Neuronal stem cell (in vitro differentiated cells): ENCODE measurements at regions not wholly inside any gene's neighbourhood (a gene's known extent, or its start where the extent isn't known, plus 50 kb on each side); places are given as distances from the start of the nearest gene placed in this dataset.
"Not testable (repeated sequence)": the region's sequence is repeated elsewhere in the genome, so short reads cannot be mapped to it uniquely, and the experiment has no call there.

Source experiments
- DNase-seq: peaks from one replicate; pipeline ENCODE4 v3.0.0-alpha.2; 2013; ENCODE audit warnings: low spot score
- H2AFZ ChIP-seq: one replicate; pipeline ENCODE4 v1.6.1; 2013; ENCODE audit warnings: mild to moderate bottlenecking, low read length, inconsistent platforms
- H2AK5ac ChIP-seq: 2 replicates; pipeline ENCODE4 v1.6.1; 2013; ENCODE audit warnings: low read depth, mild to moderate bottlenecking, inconsistent platforms, low read length, moderate library complexity, mixed read lengths
- H2BK120ac ChIP-seq: 2 replicates; pipeline ENCODE4 v1.6.1; 2013; ENCODE audit warnings: low read depth, mild to moderate bottlenecking, inconsistent platforms, low read length, moderate library complexity, mixed read lengths
- H2BK12ac ChIP-seq: one replicate; pipeline ENCODE4 v1.6.1; 2013; ENCODE audit warnings: low read length, inconsistent platforms
- H2BK15ac ChIP-seq: 2 replicates; pipeline ENCODE4 v1.6.1; 2013; ENCODE audit warnings: mild to moderate bottlenecking, low read length, inconsistent platforms, mixed read lengths
- H2BK5ac ChIP-seq: one replicate; pipeline ENCODE4 v1.6.1; 2013; ENCODE audit warnings: inconsistent platforms, mild to moderate bottlenecking, low read length, moderate library complexity
- H3K14ac ChIP-seq: one replicate; pipeline ENCODE4 v1.6.1; 2013; ENCODE audit warnings: low read length, inconsistent platforms
- H3K18ac ChIP-seq: 2 replicates; pipeline ENCODE4 v1.6.1; 2013; ENCODE audit warnings: low read length, inconsistent platforms
- H3K23ac ChIP-seq: 2 replicates; pipeline ENCODE4 v1.6.1; 2013; ENCODE audit warnings: low read depth, mild to moderate bottlenecking, mixed read lengths, low read length, inconsistent platforms; ENCODE audit not compliant: poor library complexity
- H3K27ac ChIP-seq: replicated peaks from 3 replicates; pipeline ENCODE4 v1.5.1; 2013; ENCODE audit warnings: low read length, inconsistent platforms
- H3K27me3 ChIP-seq, 3 experiments: 2 replicates each; pipeline ENCODE4 v1.6.1; 2013; ENCODE audit warnings: low read length in 3 of 3, mild to moderate bottlenecking in 2 of 3, inconsistent platforms in 1 of 3, low read depth in 1 of 3, mixed read lengths in 1 of 3, moderate library complexity in 1 of 3; ENCODE audit not compliant: control insufficient read depth in 3 of 3, insufficient read depth in 3 of 3
- H3K36me3 ChIP-seq, 2 donors: replicated peaks in 1 of 2; 2 replicates each; pipeline ENCODE4 v1.6.1; 2013; ENCODE audit warnings: low read length in 2 of 2; ENCODE audit not compliant: control insufficient read depth in 2 of 2, insufficient read depth in 2 of 2
- H3K4ac ChIP-seq: 2 replicates; pipeline ENCODE4 v1.6.1; 2013; ENCODE audit warnings: inconsistent platforms, mild to moderate bottlenecking, low read length, moderate library complexity
- H3K4me1 ChIP-seq, 2 donors: 1 replicate in 1 of 2; 2 replicates in 1 of 2; pipeline ENCODE4 v1.6.1; 2013; ENCODE audit warnings: low read length in 2 of 2, low read depth in 1 of 2; ENCODE audit not compliant: control insufficient read depth in 2 of 2, insufficient read depth in 1 of 2
- H3K4me2 ChIP-seq: one replicate; pipeline ENCODE4 v1.6.1; 2013; ENCODE audit warnings: mild to moderate bottlenecking, low read length, inconsistent platforms; ENCODE audit not compliant: insufficient read depth, poor library complexity, severe bottlenecking
- H3K4me3 ChIP-seq, 2 donors: 2 replicates each; pipeline ENCODE4 v1.5.1; 2013; ENCODE audit warnings: low read length in 2 of 2, mild to moderate bottlenecking in 2 of 2, inconsistent platforms in 1 of 2, moderate library complexity in 1 of 2
- H3K79me1 ChIP-seq: one replicate; pipeline ENCODE4 v1.6.1; 2013; ENCODE audit warnings: low read depth, mild to moderate bottlenecking, inconsistent platforms, low read length, moderate library complexity
- H3K9ac ChIP-seq: one replicate; pipeline ENCODE4 v1.6.1; 2013; ENCODE audit warnings: mild to moderate bottlenecking, low read depth, low read length, inconsistent platforms; ENCODE audit not compliant: poor library complexity
- H3K9me3 ChIP-seq, 2 donors: replicated peaks in 1 of 2; 2 replicates each; pipeline versions ENCODE3 to v1.6.1; 2013; ENCODE audit warnings: low read length in 2 of 2, mild to moderate bottlenecking in 2 of 2, inconsistent platforms in 1 of 2, low read depth in 1 of 2, mixed read lengths in 1 of 2, moderate library complexity in 1 of 2; ENCODE audit not compliant: control insufficient read depth in 2 of 2, insufficient read depth in 1 of 2
- H4K8ac ChIP-seq: one replicate; pipeline ENCODE4 v1.6.1; 2013; ENCODE audit warnings: low read depth, mild to moderate bottlenecking, inconsistent platforms, low read length, moderate library complexity
- H4K91ac ChIP-seq: one replicate; pipeline ENCODE4 v1.6.1; 2013; ENCODE audit warnings: low read length, low read depth, mild to moderate bottlenecking, inconsistent platforms; ENCODE audit not compliant: poor library complexity
- WGBS, 2 donors: extraction: QIAGEN DNeasy Blood & Tissue Kit; methylation state at CpG; one replicate each; pipeline ENCODE4 v1.1.7; 2013; ENCODE audit warnings: missing lambda C conversion rate in 2 of 2, mixed read lengths in 1 of 2; ENCODE audit not compliant: insufficient read length in 2 of 2, insufficient replicate concordance in 1 of 2; ENCODE audit errors: extremely low coverage in 2 of 2; 5-methylcytosine and 5-hydroxymethylcytosine counted together

DNA sequence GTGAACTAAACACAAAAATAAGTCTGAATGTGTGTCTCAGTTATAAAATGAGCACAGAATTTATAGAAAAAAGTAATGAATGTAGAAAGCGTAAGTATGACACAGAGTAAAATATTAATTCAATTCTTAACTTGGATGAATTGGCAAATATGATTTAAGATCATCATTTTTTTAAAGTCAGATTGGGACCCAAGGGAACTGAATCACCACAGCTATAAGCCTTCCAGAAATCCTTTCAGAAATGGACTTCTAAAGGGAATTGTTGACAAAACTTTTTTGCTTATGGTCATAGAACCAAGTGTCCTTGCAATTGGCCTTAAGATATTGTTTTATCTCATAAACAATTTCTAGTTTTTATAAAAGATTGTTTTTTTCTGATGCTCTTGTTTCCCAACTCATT, 495.1 kb upstream of the DAB2 start:
- no peak for DNase-seq
- WGBS, 2 donors, result 100% methylated on average over 1 of the region's 1 CpG; no CpG with 5 or more reads in 1 of the 2 donors
- Histone ChIP-seq H3K9me3 (no peaks in the 10 kb centered on the region), H3K9ac (no peak overlapping the region), H3K4me3 (no peak overlapping the region), H3K4me1 (no peaks in the 10 kb centered on the region), H3K18ac (no peak overlapping the region), H3K14ac (no peak overlapping the region), H2AK5ac (no peak overlapping the region), H3K23ac (no peak overlapping the region), H4K91ac (no peak overlapping the region), H2BK15ac (no peak overlapping the region), H3K27ac (no peak overlapping the region), H2BK5ac (no peak overlapping the region), H3K4me2 (no peak overlapping the region), H2BK12ac (no peak overlapping the region), H4K8ac (no peak overlapping the region), H2BK120ac (no peak overlapping the region), H3K27me3 (no peaks in the 10 kb centered on the region), H3K36me3 (no peaks in the 10 kb centered on the region), H3K79me1 (no peaks in the 10 kb centered on the region), H3K4ac (no peak overlapping the region), H2AFZ (no peak overlapping the region)

DNA sequence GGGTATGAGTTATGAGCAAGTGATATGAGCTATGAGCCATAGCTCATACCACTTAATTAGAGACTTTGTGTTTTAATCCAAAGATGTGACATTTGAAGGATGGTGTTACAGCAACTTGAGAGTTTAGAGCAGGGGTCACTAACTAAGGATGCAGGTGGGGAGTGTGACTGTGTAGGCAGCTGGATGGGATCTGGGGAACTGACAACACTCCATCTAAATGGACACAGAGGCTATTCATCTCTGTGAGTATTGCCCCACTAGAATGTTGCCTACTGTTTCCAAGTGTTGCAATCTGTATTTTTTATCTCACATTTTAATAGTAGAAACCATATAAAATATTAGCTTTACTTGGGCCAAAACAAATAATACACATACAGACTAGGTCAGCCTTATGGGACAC, 488.1 kb upstream of the DAB2 start:
- Histone ChIP-seq H3K9me3 (no peaks in the 10 kb centered on the region), H4K8ac (no peak overlapping the region), H3K4me3 (no peak overlapping the region), H3K4ac (no peak overlapping the region), H3K18ac (no peak overlapping the region), H3K4me2 (no peak overlapping the region), H3K14ac (no peak overlapping the region), H2AFZ (no peak overlapping the region), H2BK15ac (no peak overlapping the region), H2BK12ac (no peak overlapping the region), H3K4me1 (no peaks in the 10 kb centered on the region), H2BK5ac (no peak overlapping the region), H3K9ac (no peak overlapping the region), H3K23ac (no peak overlapping the region), H3K27me3 (no peaks in the 10 kb centered on the region), H3K36me3 (no peaks in the 10 kb centered on the region), H4K91ac (no peak overlapping the region), H3K27ac (no peak overlapping the region), H2BK120ac (no peak overlapping the region), H3K79me1 (no peaks in the 10 kb centered on the region), H2AK5ac (no peak overlapping the region)
- DNase-seq, result no peak

DNA sequence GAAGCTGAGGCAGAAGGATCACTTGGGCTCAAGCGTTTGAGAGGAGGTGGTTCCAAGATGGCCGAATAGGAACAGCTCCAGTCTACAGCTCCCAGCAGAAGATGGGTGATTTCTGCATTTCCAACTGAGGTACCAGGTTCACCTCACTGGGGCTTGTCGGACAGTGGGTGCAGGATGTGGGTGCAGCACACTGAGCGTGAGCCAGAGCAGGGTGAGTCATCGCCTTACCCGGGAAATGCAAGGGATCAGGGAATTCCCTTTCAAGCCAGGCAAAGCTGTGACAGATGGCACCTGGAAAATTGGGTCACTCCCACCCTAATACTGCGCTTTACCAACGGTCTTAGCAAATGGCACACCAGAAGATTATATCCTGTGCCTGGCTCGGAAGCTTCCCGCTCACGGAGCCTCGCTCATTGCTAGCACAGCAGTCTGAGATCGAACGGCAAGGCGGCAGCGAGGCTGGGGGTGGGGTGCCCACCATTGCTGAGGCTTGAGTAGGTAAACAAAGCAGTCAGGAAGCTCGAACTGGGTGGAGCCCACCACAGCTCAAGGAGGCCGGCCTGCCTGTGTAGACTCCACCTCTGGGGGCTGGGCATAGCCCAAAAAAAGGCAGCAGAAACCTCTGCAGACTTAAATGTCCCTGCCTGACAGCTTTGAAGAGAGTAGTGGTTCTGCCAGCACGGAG, 482.6 kb upstream of the DAB2 start:
- not testable (repeated sequence) for DNase-seq, H2AFZ ChIP-seq, H2BK5ac ChIP-seq, H2BK15ac ChIP-seq, H2AK5ac ChIP-seq, H3K9me3 ChIP-seq, H3K36me3 ChIP-seq, H3K23ac ChIP-seq, H3K14ac ChIP-seq, H3K4me1 ChIP-seq, H2BK12ac ChIP-seq, H3K79me1 ChIP-seq, H4K8ac ChIP-seq, H3K4me2 ChIP-seq, H3K4me3 ChIP-seq, H3K4ac ChIP-seq, H3K9ac ChIP-seq, H3K27ac ChIP-seq, H4K91ac ChIP-seq, H3K18ac ChIP-seq, H2BK120ac ChIP-seq, H3K27me3 ChIP-seq
- no CpG with 5 or more reads among the region's 19 CpGs for WGBS, 2 donors

DNA sequence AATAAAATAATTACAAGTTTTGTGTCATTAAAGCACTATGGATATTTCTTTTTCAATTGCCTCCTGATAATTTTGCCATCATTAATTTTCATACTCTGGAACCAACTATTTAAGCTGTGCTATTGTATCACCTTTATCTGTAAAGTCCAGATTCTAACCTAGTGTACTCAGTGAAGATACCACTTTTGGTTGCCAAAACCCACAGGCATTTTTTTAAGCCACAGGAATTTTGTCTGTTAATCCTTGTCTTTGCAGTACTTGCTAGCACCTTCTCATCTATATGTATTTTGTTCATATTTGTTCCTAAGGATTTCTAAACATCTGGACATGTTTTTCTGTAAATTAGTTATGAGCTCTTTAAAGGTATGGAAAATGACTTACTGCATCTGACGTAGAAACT, 481.4 kb upstream of the DAB2 start:
- no peaks in the 10 kb centered on the region for H3K36me3 ChIP-seq
- H2BK120ac ChIP-seq, result no peak overlapping the region
- H3K79me1 ChIP-seq, result no peaks in the 10 kb centered on the region
- no peaks in the 10 kb centered on the region for H3K4me1 ChIP-seq
- H3K4me2 ChIP-seq, result no peak overlapping the region
- H4K91ac ChIP-seq, result no peak overlapping the region
- no peak overlapping the region for H3K23ac ChIP-seq
- H2AFZ ChIP-seq, result no peak overlapping the region
- H2BK12ac ChIP-seq, result no peak overlapping the region
- H3K9ac ChIP-seq, result no peak overlapping the region
- no peak overlapping the region for H2BK5ac ChIP-seq
- H3K18ac ChIP-seq, result no peak overlapping the region
- no peak overlapping the region for H4K8ac ChIP-seq
- no peaks in the 10 kb centered on the region for H3K27me3 ChIP-seq
- no peak for DNase-seq
- no peak overlapping the region for H3K27ac ChIP-seq
- H2AK5ac ChIP-seq, result no peak overlapping the region
- H3K4ac ChIP-seq, result no peak overlapping the region
- no CpG with 5 or more reads among the region's 1 CpG for WGBS, 2 donors
- no peak overlapping the region for H3K4me3 ChIP-seq
- no peak overlapping the region for H3K14ac ChIP-seq
- no peaks in the 10 kb centered on the region for H3K9me3 ChIP-seq
- no peak overlapping the region for H2BK15ac ChIP-seq
